KMS-11 (cell line): ENCODE measurements at regions not wholly inside any gene's neighbourhood (a gene's known extent, or its start where the extent isn't known, plus 50 kb on each side); places are given as distances from the start of the nearest gene placed in this dataset.
"Not testable (repeated sequence)": the region's sequence is repeated elsewhere in the genome, so short reads cannot be mapped to it uniquely, and the experiment has no call there.

Experiments
- H2AFZ ChIP-seq: fragments of 200-600 bp; sonication (generic); 2 replicates; pipeline ENCODE4 v1.6.1; 2016; ENCODE audit warnings: antibody characterized with exemption, mixed run types, low read depth
- H3K27ac ChIP-seq: fragments of 200-600 bp; sonication (generic); 2 replicates; pipeline ENCODE4 v1.6.1; 2016; ENCODE audit warnings: mild to moderate bottlenecking, mixed run types
- H3K27me3 ChIP-seq: fragments of 200-600 bp; sonication (generic); 2 replicates; pipeline ENCODE4 v1.6.1; 2017; ENCODE audit warnings: mild to moderate bottlenecking, low read depth, mixed run types, moderate library complexity; ENCODE audit not compliant: insufficient read depth
- H3K36me3 ChIP-seq: fragments of 200-600 bp; sonication (generic); 2 replicates; pipeline ENCODE4 v1.6.1; 2017; ENCODE audit warnings: mild to moderate bottlenecking, mixed run types; ENCODE audit not compliant: insufficient read depth
- H3K4me1 ChIP-seq: fragments of 200-600 bp; sonication (generic); 2 replicates; pipeline ENCODE4 v1.6.1; 2016; ENCODE audit warnings: mild to moderate bottlenecking, low read depth, mixed run types; ENCODE audit not compliant: poor library complexity, severe bottlenecking
- H3K4me2 ChIP-seq: fragments of 200-600 bp; sonication (generic); 2 replicates; pipeline ENCODE4 v1.7.0; 2016; ENCODE audit warnings: mild to moderate bottlenecking, mixed run types
- H3K4me3 ChIP-seq: fragments of 200-600 bp; sonication (generic); IDR thresholded peaks from 2 replicates; pipeline ENCODE4 v1.6.1; 2017; ENCODE audit warnings: low read depth, low read length, mixed read lengths; ENCODE audit not compliant: insufficient read depth
- H3K79me2 ChIP-seq: fragments of 200-600 bp; sonication (generic); 2 replicates; pipeline ENCODE4 v1.6.1; 2016; ENCODE audit warnings: low read depth, mixed run types; ENCODE audit not compliant: insufficient read depth
- H3K9ac ChIP-seq: fragments of 200-600 bp; sonication (generic); 2 replicates; pipeline ENCODE4 v1.6.1; 2016; ENCODE audit warnings: mild to moderate bottlenecking, mixed run types
- H4K20me1 ChIP-seq: fragments of 200-600 bp; sonication (generic); 2 replicates; pipeline ENCODE4 v1.6.1; 2016; ENCODE audit warnings: mild to moderate bottlenecking, mixed run types; ENCODE audit not compliant: insufficient read depth
- TF ChIP-seq, protein P1 (sequence below): fragments of 200-600 bp; sonication (generic); conservative IDR thresholded peaks from 2 replicates; pipeline ENCODE4 v1.6.1; 2017; ENCODE audit warnings: low read depth, mild to moderate bottlenecking, antibody characterized with exemption, low read length, moderate library complexity, mixed read lengths

DNA sequence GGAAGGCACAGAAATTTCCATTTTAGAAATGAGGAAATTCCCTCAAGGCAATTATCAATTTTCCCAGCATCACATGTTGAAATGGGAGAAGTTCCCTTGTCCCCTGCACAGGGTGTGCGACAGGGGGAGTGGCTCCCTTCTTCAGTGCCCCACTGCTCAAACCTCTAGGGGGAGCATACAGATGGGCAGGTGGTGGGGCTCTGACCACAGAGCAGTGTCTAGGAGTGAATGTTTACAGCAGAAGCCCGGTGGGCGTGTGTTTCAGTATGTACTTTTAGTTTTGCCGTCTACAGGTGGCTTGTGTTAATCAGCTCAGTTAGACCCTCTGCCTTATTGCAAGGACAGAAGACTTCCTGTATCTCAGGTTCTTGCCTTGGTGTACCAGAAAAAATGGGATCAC is 493.7 kb upstream of the PLXNA2 start:
- Histone ChIP-seq H3K4me2 (peak overlapping the region; percentile 17; the same call in 1 of the 2 replicates), H3K4me1 (peaks cover 20% of the 10 kb centered on the region), H3K9ac (no peak overlapping the region), H3K27ac (no peak overlapping the region), H3K27me3 (no peaks in the 10 kb centered on the region), H3K79me2 (no peaks in the 10 kb centered on the region), H3K36me3 (no peaks in the 10 kb centered on the region), H3K4me3 (no peak overlapping the region), H2AFZ (peak overlapping the region; percentile 12; the same call in 1 of the 2 replicates), H4K20me1 (no peaks in the 10 kb centered on the region)
- TF ChIP-seq, protein P1, sequence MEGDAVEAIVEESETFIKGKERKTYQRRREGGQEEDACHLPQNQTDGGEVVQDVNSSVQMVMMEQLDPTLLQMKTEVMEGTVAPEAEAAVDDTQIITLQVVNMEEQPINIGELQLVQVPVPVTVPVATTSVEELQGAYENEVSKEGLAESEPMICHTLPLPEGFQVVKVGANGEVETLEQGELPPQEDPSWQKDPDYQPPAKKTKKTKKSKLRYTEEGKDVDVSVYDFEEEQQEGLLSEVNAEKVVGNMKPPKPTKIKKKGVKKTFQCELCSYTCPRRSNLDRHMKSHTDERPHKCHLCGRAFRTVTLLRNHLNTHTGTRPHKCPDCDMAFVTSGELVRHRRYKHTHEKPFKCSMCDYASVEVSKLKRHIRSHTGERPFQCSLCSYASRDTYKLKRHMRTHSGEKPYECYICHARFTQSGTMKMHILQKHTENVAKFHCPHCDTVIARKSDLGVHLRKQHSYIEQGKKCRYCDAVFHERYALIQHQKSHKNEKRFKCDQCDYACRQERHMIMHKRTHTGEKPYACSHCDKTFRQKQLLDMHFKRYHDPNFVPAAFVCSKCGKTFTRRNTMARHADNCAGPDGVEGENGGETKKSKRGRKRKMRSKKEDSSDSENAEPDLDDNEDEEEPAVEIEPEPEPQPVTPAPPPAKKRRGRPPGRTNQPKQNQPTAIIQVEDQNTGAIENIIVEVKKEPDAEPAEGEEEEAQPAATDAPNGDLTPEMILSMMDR, result peak; percentile 45; the same call in 1 of the 2 replicates

DNA sequence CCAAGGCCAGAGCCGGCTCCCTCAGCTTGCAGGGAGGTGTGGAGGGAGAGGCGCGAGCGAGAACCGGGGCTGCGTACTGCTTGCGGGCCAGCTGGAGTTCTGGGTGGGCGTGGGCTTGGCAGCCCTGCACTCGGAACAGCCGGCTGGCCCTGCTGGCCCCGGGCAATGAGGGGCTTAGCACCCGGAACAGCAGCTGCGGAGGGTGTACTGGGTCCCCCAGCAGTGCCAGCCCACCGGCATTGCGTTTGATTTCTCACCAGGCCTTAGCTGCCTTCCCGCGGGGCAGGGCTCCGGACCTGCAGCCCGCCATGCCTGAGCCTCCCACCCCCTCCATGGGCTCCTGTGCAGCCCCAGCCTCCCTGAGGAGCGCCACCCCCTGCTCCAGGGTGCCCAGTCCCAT is 495.5 kb upstream of the PLXNA2 start:
- peaks cover 11% of the 10 kb centered on the region for H3K4me1 ChIP-seq
- not testable (repeated sequence) for H3K36me3 ChIP-seq, H3K79me2 ChIP-seq, H3K4me3 ChIP-seq, H3K9ac ChIP-seq, H3K4me2 ChIP-seq, H3K27ac ChIP-seq, H2AFZ ChIP-seq, H4K20me1 ChIP-seq, H3K27me3 ChIP-seq

DNA sequence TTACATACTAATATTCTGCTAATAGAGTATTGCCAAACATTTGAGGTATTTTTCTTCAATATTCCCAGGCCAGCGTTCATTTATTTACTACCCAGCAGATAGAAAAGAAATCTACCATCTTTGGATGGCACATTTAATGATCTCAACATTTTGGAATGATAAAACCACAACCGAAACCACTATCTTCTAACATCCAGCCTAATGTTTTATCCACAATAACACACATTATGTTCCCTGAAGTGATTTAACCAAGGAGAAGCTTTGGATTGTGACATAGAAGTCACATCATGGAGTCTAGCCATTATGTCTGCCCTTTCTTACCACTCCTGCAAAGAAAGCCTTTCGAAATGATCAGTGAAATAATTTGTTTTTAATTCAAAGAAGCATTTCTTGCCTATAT is 497.1 kb upstream of the PLXNA2 start:
- peaks cover 11% of the 10 kb centered on the region for H3K4me1 ChIP-seq
- no peak overlapping the region for H3K9ac ChIP-seq
- H3K79me2 ChIP-seq, result no peaks in the 10 kb centered on the region
- H3K27me3 ChIP-seq, result no peaks in the 10 kb centered on the region
- TF ChIP-seq, protein P1, result no peak
- no peaks in the 10 kb centered on the region for H4K20me1 ChIP-seq
- H3K4me2 ChIP-seq, result no peak overlapping the region
- H3K36me3 ChIP-seq, result no peaks in the 10 kb centered on the region
- no peak overlapping the region for H3K27ac ChIP-seq
- no peak overlapping the region for H2AFZ ChIP-seq
- no peak overlapping the region for H3K4me3 ChIP-seq

DNA sequence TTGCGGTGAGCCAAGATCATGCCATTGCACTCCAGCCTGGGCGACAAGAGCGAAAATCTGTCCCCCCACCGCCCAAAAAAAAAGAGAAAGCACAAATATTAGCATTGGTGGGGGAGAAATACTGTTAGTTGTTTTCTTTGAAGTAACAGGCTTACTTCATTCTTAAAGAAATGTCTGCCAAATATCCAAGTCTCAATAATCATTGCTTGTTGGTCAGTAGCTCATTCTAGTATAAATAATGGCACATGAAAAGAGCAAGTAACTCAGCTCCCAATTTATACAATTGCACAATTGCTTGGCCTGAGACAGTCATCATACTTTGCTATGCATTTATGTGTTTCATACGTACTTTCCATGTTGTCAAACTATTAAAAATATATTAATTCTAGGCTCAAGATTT is 499.2 kb upstream of the PLXNA2 start:
- H3K4me3 ChIP-seq, result no peak overlapping the region
- no peaks in the 10 kb centered on the region for H4K20me1 ChIP-seq
- TF ChIP-seq, protein P1, result no peak
- no peaks in the 10 kb centered on the region for H3K79me2 ChIP-seq
- no peak overlapping the region for H3K4me2 ChIP-seq
- H3K9ac ChIP-seq, result no peak overlapping the region
- H3K27ac ChIP-seq, result no peak overlapping the region
- H2AFZ ChIP-seq, result no peak overlapping the region
- no peaks in the 10 kb centered on the region for H3K27me3 ChIP-seq
- H3K4me1 ChIP-seq, result peaks cover under 1% of the 10 kb centered on the region
- H3K36me3 ChIP-seq, result no peaks in the 10 kb centered on the region

DNA sequence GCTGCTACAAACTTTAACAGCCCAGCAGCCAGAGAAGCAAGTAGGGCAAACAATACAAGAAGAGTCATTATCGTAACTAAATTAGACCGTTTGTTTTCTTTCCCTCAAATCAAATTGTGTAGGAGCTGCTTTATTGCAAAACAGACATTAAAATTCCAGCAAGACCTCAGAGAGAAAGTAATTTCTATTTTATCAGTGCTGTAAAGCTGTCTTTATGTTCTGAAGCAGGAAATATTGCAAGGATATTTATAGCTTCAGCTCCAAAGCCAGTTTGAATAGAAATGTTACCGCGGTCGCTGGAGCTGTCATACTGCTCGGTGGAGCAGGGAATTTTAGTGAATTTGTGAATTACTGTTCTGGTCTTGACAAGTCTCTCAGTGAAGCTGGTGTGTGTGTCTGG is 503.8 kb upstream of the PLXNA2 start:
- Histone ChIP-seq H3K4me1 (no peaks in the 10 kb centered on the region), H3K9ac (no peak overlapping the region), H3K27me3 (no peaks in the 10 kb centered on the region), H3K27ac (no peak overlapping the region), H2AFZ (no peak overlapping the region), H3K4me3 (no peak overlapping the region), H4K20me1 (no peaks in the 10 kb centered on the region), H3K79me2 (no peaks in the 10 kb centered on the region), H3K36me3 (no peaks in the 10 kb centered on the region), H3K4me2 (no peak overlapping the region)
- TF ChIP-seq, protein P1, result no peak
